NCI-H2196 treated with DMSO at 0.1 percent for 48 hours (cell line): ENCODE measurements at regions not wholly inside any gene's neighbourhood (a gene's known extent, or its start where the extent isn't known, plus 50 kb on each side); places are given as distances from the start of the nearest gene placed in this dataset.

Source experiments
- DNase-seq: peaks from one replicate; lab custom pipeline; 2025; ENCODE audit not compliant: unreplicated experiment; lab: John Stamatoyannopoulos, UW

- DNase-seq: no peak
These were observed 2185.6 kb upstream of the CELF4 start for GRCh38 chr18:39751161-39751560.

GRCh38 chr18:39749154-39749553, 2183.6 kb upstream of the CELF4 start:
- DNase-seq: no peak

GRCh38 chr18:39748727-39749126, 2183.1 kb upstream of the CELF4 start:
- no peak for DNase-seq

GRCh38 chr18:39746201-39746600, 2180.6 kb upstream of the CELF4 start:
- DNase-seq: no peak

GRCh38 chr18:39743463-39743862, 2177.9 kb upstream of the CELF4 start:
- DNase-seq: no peak

- DNase-seq: peak; percentile 56
These were observed 2176.3 kb upstream of the CELF4 start for GRCh38 chr18:39741755-39742466.

- no peak for DNase-seq
These were observed 2172.3 kb upstream of the CELF4 start for GRCh38 chr18:39737869-39738268.

- DNase-seq: no peak
These were observed 2167.3 kb upstream of the CELF4 start for GRCh38 chr18:39732918-39733317.

GRCh38 chr18:39730606-39731005, 2165.0 kb upstream of the CELF4 start:
- DNase-seq: no peak

- DNase-seq: no peak
These were observed 2159.1 kb upstream of the CELF4 start for GRCh38 chr18:39724652-39725051.

GRCh38 chr18:39721712-39722111, 2156.1 kb upstream of the CELF4 start:
- no peak for DNase-seq

- DNase-seq: no peak
These were observed 2148.4 kb upstream of the CELF4 start for GRCh38 chr18:39713961-39714360.

GRCh38 chr18:39711701-39712100, 2146.1 kb upstream of the CELF4 start:
- no peak for DNase-seq

GRCh38 chr18:39705362-39705761, 2139.8 kb upstream of the CELF4 start:
- DNase-seq: no peak

GRCh38 chr18:39702888-39703287, 2137.3 kb upstream of the CELF4 start:
- DNase-seq: no peak

- no peak for DNase-seq
These were observed 2136.2 kb upstream of the CELF4 start for GRCh38 chr18:39701839-39702238.

GRCh38 chr18:39701055-39701783, 2135.6 kb upstream of the CELF4 start:
- DNase-seq: no peak

- DNase-seq: no peak
These were observed 2133.9 kb upstream of the CELF4 start for GRCh38 chr18:39699340-39699964.

GRCh38 chr18:39698436-39698835, 2132.8 kb upstream of the CELF4 start:
- DNase-seq: no peak

- no peak for DNase-seq
These were observed 2127.8 kb upstream of the CELF4 start for GRCh38 chr18:39693359-39693758.

- DNase-seq: no peak
These were observed 2126.9 kb upstream of the CELF4 start for GRCh38 chr18:39692367-39693015.
